ENCODE measurements at regions not wholly inside any gene's neighbourhood (a gene's known extent, or its start where the extent isn't known, plus 50 kb on each side); places are given as distances from the start of the nearest gene placed in this dataset.
A peak's percentile ranks its signal among the peaks of the same experiment; 100 is the strongest.

DNA sequence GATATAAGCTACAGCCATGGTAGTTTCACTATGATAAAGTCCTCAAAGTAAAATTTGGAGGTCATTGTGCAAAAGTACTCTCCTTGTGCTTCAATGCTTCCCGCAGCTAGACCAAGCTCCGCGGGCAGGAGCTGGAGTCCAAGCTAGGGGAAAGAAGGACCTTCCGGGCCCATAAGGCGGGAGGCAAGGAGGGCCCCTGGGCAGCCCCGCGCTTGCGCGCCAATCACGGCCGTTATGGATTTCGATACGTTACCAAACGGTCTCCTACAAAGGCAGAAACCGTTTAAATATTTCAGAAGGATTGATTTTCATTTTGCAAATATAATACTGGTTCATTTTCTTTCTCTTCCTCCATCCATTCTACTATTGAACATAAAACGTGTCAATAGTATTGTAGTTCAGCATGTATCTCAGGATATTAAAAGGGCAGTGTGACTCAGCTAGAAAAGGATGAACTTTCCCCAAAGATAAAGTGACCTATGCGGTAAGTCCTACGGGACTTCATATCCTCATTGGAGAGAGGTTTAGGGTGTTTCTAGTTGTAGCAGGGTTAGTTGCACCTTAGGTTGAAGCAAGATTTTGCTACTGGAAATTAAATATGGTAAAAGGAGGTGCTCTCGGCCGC lies 128.0 kb downstream of the KIF20B start:
- Histone ChIP-seq H3K27me3 (no peaks in the 10 kb centered on the region), H3K36me3 (no peaks in the 10 kb centered on the region), H3K9me3 (no peaks in the 10 kb centered on the region), H3K4me1 (no peaks in the 10 kb centered on the region), H3K9ac (ENCODE audit: low read depth in 2 of 2, low read length in 2 of 2) (no peak overlapping the region), H3K4me3 (no peak overlapping the region), H3K27ac (no peak overlapping the region)
- no peak for DNase-seq
- intact Hi-C loops (cut with DNase I), result no loop called here
- TF ChIP-seq, protein P1, sequence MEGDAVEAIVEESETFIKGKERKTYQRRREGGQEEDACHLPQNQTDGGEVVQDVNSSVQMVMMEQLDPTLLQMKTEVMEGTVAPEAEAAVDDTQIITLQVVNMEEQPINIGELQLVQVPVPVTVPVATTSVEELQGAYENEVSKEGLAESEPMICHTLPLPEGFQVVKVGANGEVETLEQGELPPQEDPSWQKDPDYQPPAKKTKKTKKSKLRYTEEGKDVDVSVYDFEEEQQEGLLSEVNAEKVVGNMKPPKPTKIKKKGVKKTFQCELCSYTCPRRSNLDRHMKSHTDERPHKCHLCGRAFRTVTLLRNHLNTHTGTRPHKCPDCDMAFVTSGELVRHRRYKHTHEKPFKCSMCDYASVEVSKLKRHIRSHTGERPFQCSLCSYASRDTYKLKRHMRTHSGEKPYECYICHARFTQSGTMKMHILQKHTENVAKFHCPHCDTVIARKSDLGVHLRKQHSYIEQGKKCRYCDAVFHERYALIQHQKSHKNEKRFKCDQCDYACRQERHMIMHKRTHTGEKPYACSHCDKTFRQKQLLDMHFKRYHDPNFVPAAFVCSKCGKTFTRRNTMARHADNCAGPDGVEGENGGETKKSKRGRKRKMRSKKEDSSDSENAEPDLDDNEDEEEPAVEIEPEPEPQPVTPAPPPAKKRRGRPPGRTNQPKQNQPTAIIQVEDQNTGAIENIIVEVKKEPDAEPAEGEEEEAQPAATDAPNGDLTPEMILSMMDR (IDR thresholded peaks at IDR 0.05), result no peak

DNA sequence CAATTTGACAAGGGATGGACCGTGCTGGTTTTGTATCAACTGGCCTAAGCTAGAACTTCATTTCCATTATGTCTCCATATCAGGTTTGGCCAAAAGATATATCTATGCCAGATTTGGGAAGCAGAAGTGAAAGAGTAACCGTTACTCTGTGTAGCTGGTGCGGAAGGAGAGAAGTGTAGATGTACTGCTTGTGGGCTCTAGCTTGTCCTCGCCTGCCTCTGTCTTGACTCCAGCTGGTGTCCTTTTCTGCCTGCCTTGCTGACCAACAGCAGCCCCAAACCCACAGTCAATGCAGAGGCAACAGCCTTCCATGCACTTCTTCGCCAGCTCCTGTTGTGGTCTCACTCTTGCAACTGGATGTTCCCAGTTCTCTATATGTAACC lies 128.5 kb downstream of the KIF20B start:
- TF ChIP-seq, protein P1 (IDR thresholded peaks at IDR 0.05), result no peak
- Histone ChIP-seq H3K27ac (no peak overlapping the region), H3K9ac (ENCODE audit: low read depth in 2 of 2, low read length in 2 of 2) (no peak overlapping the region), H3K27me3 (no peaks in the 10 kb centered on the region), H3K4me1 (no peaks in the 10 kb centered on the region), H3K9me3 (no peaks in the 10 kb centered on the region), H3K36me3 (no peaks in the 10 kb centered on the region), H3K4me3 (no peak overlapping the region)
- DNase-seq, result no peak
- intact Hi-C loops (cut with DNase I), result no loop called here

DNA sequence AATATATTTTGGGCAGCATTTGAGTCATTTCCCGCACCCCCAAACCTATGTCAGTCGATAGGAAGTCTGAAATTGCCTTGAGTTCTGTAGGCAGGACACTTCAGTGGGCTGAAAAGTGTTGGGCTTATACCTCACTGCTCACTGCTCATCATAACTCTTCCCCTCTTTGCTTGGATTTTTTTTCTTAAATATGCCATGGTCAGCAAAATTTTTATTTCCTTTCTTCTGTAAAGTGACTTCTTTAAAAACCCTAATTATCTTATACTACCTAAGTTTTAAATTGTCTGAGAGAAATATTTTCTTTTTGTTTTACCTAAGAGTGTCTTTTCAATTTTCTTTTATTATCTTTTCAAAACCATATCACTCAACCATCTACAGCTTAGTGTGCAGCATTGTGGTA lies 129.2 kb downstream of the KIF20B start:
- H3K9me3 ChIP-seq, result no peaks in the 10 kb centered on the region
- H3K9ac ChIP-seq (ENCODE audit: low read depth in 2 of 2, low read length in 2 of 2), result no peak overlapping the region
- no peaks in the 10 kb centered on the region for H3K4me1 ChIP-seq
- no peaks in the 10 kb centered on the region for H3K36me3 ChIP-seq
- DNase-seq, result no peak
- intact Hi-C loops (cut with DNase I), result no loop called here
- no peaks in the 10 kb centered on the region for H3K27me3 ChIP-seq
- TF ChIP-seq, protein P1 (IDR thresholded peaks at IDR 0.05), result no peak
- no peak overlapping the region for H3K4me3 ChIP-seq
- no peak overlapping the region for H3K27ac ChIP-seq

DNA sequence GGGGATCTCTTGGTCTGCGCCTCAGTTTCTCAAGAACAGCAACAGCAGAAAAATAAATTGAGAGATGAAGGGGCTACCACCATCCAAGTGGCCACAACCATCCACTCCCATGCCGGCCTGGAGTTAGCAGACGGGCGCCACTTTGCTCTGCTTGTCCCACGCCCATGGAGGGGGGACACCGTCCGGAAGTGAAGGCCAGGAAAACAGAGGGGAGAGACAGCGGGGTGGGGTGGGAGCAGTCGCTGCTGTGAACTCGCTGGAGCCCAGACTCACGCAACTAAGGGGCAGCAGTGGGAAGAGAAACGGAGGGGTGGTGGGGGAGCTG lies 135.4 kb downstream of the KIF20B start:
- TF ChIP-seq, protein P1 (IDR thresholded peaks at IDR 0.05), result no peak
- Histone ChIP-seq H3K27me3 (no peaks in the 10 kb centered on the region), H3K9ac (ENCODE audit: low read depth in 2 of 2, low read length in 2 of 2) (peak overlapping the region; percentile 30 to 75)

GRCh38 chr10:89837165-89838043 lies 136.0 kb downstream of the KIF20B start:
- peak; percentile 50 for DNase-seq
- Histone ChIP-seq H3K9me3 (no peaks in the 10 kb centered on the region), H3K9ac (ENCODE audit: low read depth in 2 of 2, low read length in 2 of 2) (peak overlapping the region; percentile 30 to 75), H3K27me3 (no peaks in the 10 kb centered on the region), H3K4me3 (peak overlapping the region; percentile 59), H3K36me3 (no peaks in the 10 kb centered on the region), H3K4me1 (no peaks in the 10 kb centered on the region), H3K27ac (no peak overlapping the region)
- intact Hi-C loops (cut with DNase I), result no loop called here
- TF ChIP-seq, protein P1 (IDR thresholded peaks at IDR 0.05), result no peak

More for the DNA sequence above, 135.4 kb downstream of the KIF20B start:
- DNase-seq, result no peak
- Histone ChIP-seq H3K4me1 (no peaks in the 10 kb centered on the region), H3K4me3 (peak overlapping the region; percentile 59), H3K27ac (no peak overlapping the region), H3K9me3 (no peaks in the 10 kb centered on the region), H3K36me3 (no peaks in the 10 kb centered on the region)
- intact Hi-C loops (cut with DNase I), result no loop called here
